Transverse colon (tissue), 4 donors: ENCODE measurements at regions not wholly inside any gene's neighbourhood (a gene's known extent, or its start where the extent isn't known, plus 50 kb on each side); places are given as distances from the start of the nearest gene placed in this dataset.

ENCODE experiments used
- DNase-seq: peaks from one replicate; pipeline ENCODE4 v3.0.0-alpha.2; 2019
- H3K27ac ChIP-seq, 4 donors: fragments of 200-600 bp; sonication (generic); 2 replicates each; pipeline ENCODE4 v1.5.1; 2016 to 2018; ENCODE audit warnings: inconsistent platforms in 4 of 4
- H3K27me3 ChIP-seq: fragments of 200-600 bp; sonication (generic); 2 replicates; pipeline ENCODE4 v1.5.1; 2017; ENCODE audit warnings: inconsistent platforms
- H3K36me3 ChIP-seq, 4 donors: fragments of 200-600 bp; sonication (generic); 2 replicates each; pipeline ENCODE4 v1.5.1; 2017 to 2019; ENCODE audit warnings: inconsistent platforms in 4 of 4
- H3K4me1 ChIP-seq, 4 donors: fragments of 200-600 bp; sonication (generic); 2 replicates each; pipeline ENCODE4 v1.5.1; 2017 to 2020; ENCODE audit warnings: inconsistent platforms in 4 of 4
- H3K4me3 ChIP-seq, 4 donors: fragments of 200-600 bp; sonication (generic); 1 replicate in 1 of 4; 2 replicates in 3 of 4; pipeline versions ENCODE4 v1.5.1 to v1.6.1; 2017 to 2019; ENCODE audit warnings: inconsistent platforms in 4 of 4
- H3K9me3 ChIP-seq, 2 donors: fragments of 200-600 bp; sonication (generic); 2 replicates each; pipeline ENCODE4 v1.5.1; 2017 to 2019; ENCODE audit warnings: inconsistent platforms in 2 of 2
- EP300 ChIP-seq: sonication (generic); formaldehyde crosslinking; IDR thresholded peaks from one replicate; pipeline ENCODE4 v1.6.1; 2017; ENCODE audit warnings: antibody characterized with exemption, low read depth
- POLR2A ChIP-seq: fragments of 450-650 bp; IDR thresholded peaks from one replicate; pipeline ENCODE4 v1.6.1; 2016; ENCODE audit warnings: antibody characterized with exemption, mild to moderate bottlenecking, moderate library complexity
- POLR2AphosphoS5 ChIP-seq, 3 donors: sonication (generic); formaldehyde crosslinking; IDR thresholded peaks; one replicate each; pipeline ENCODE4 v1.6.1; 2016; ENCODE audit warnings: antibody characterized with exemption in 3 of 3
- WGBS, 2 donors: methylation state at CpG; one replicate each; pipeline ENCODE4 v1.1.5; 2018; ENCODE audit warnings: low coverage in 1 of 2; 5-methylcytosine and 5-hydroxymethylcytosine counted together
- in situ Hi-C, 4 donors: fragments of 200-750 bp; cut with MboI; loops; one replicate each; pipeline versions ENCODE4 v1.15.0 to v1.15.1; 2017; ENCODE audit warnings: low sequenced_read_pairs in 3 of 4, low pct_ligation_motif_present in 1 of 4, low pct_unique_long_range_greater_than_20kb in 1 of 4
- intact Hi-C: fragments of 100-400 bp; cut with DNase I; formaldehyde crosslinking; loops from one replicate; pipeline ENCODE4 v1.15.1; 2023; ENCODE audit warnings: low total_unique reads
- TF ChIP-seq, protein P1 (sequence below), 5 experiments: fragments of 200-600 bp in 3 of 5; fragments of 450-650 bp in 2 of 5; sonication (generic) in 3 of 5; IDR thresholded peaks; 1 replicate in 2 of 5; 2 replicates in 3 of 5; pipeline ENCODE4 v1.5.1; 2016 to 2017; ENCODE audit warnings: antibody characterized with exemption in 5 of 5, inconsistent platforms in 3 of 5, mild to moderate bottlenecking in 2 of 5, moderate library complexity in 1 of 5

DNA sequence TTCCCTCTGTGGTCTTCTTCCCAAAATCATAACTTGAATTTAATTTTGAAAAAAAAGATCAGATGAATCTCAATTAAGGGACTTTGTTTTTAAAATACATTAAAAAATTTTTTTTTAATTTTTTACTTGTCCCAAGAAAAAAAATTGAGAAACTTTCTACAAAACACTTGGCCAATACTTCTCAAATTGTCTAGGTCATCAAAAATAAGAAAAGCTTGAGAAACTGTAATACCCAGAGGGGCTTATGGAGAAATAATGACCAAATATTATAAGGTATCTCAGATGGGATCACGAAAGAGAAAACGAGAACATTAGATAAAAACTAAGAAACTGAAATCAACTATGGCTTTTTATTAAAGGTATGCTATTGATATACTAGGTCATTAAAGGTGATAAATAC lies 835.0 kb downstream of the GATA3 start:
- intact Hi-C loops = no loop called here
- no peak for DNase-seq
- Histone ChIP-seq H3K27me3 (no peaks in the 10 kb centered on the region), H3K4me1 (no peaks in the 10 kb centered on the region), H3K9me3 (no peaks in the 10 kb centered on the region), H3K27ac (no peak overlapping the region), H3K36me3 (no peaks in the 10 kb centered on the region), H3K4me3 (no peak overlapping the region)
- WGBS, 2 donors = 74 to 88% methylated on average over 2 of the region's 2 CpGs
- TF ChIP-seq POLR2A (no peak), POLR2AphosphoS5 (IDR thresholded peaks at IDR 0.05) (no peak), EP300 (no peak)
- TF ChIP-seq, protein P1, sequence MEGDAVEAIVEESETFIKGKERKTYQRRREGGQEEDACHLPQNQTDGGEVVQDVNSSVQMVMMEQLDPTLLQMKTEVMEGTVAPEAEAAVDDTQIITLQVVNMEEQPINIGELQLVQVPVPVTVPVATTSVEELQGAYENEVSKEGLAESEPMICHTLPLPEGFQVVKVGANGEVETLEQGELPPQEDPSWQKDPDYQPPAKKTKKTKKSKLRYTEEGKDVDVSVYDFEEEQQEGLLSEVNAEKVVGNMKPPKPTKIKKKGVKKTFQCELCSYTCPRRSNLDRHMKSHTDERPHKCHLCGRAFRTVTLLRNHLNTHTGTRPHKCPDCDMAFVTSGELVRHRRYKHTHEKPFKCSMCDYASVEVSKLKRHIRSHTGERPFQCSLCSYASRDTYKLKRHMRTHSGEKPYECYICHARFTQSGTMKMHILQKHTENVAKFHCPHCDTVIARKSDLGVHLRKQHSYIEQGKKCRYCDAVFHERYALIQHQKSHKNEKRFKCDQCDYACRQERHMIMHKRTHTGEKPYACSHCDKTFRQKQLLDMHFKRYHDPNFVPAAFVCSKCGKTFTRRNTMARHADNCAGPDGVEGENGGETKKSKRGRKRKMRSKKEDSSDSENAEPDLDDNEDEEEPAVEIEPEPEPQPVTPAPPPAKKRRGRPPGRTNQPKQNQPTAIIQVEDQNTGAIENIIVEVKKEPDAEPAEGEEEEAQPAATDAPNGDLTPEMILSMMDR (IDR thresholded peaks at IDR 0.05) = no peak
- in situ Hi-C loops = no loop called here

DNA sequence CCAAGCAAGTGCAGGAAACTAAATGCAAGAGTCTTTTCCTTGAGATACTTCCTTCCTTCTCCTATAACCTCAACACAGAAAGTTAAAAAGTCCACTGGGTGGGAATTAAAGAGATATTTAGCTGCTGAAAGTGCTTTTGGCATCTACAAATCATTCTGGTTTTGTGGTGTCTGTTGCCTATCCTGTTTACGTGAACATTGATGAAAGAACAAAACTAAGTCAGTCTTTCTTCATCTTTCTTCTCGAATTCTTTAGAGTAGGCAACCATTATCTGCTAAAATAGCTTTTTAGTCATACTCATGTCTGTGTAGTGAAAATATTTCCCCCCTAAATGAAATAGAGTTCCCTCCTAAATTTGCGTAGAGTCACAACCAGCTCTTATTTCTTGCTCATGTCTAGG lies 838.6 kb downstream of the GATA3 start:
- in situ Hi-C loops (no loop called here), intact Hi-C loops (no loop called here)
- no peaks in the 10 kb centered on the region for H3K4me1 ChIP-seq
- H3K36me3 ChIP-seq = no peaks in the 10 kb centered on the region
- H3K4me3 ChIP-seq = no peak overlapping the region
- DNase-seq = no peak
- H3K27ac ChIP-seq = no peak overlapping the region
- no peaks in the 10 kb centered on the region for H3K9me3 ChIP-seq
- no peaks in the 10 kb centered on the region for H3K27me3 ChIP-seq
- WGBS, 2 donors = 72 to 74% methylated on average over 3 of the region's 3 CpGs
- TF ChIP-seq POLR2A (no peak), EP300 (no peak), POLR2AphosphoS5 (IDR thresholded peaks at IDR 0.05) (no peak)
- TF ChIP-seq, protein P1 (IDR thresholded peaks at IDR 0.05) = no peak

DNA sequence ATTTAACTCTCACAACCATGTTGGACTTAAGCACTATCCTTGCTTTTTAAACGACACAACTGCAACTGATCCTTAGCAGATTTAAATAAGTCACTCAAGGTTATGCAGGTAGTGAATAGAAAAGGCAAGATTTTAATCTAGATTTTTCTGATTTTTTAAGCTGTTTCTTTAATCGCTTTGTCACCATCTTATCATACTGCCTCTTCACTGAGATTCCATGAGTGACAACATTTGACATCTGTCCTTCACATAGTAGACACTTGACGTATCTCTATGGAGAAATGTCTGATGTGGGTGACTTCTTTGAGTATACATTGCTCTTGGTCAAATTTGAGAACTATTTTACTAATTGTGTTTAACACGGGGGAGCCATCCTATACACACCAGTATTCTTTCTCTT lies 839.7 kb downstream of the GATA3 start:
- DNase-seq = no peak
- no peaks in the 10 kb centered on the region for H3K9me3 ChIP-seq
- intact Hi-C loops (no loop called here), in situ Hi-C loops (no loop called here)
- H3K36me3 ChIP-seq = no peaks in the 10 kb centered on the region
- WGBS, 2 donors = 78 to 84% methylated on average over 4 of the region's 4 CpGs
- H3K4me1 ChIP-seq = no peaks in the 10 kb centered on the region
- no peaks in the 10 kb centered on the region for H3K27me3 ChIP-seq
- H3K4me3 ChIP-seq = no peak overlapping the region
- H3K27ac ChIP-seq = no peak overlapping the region
- no peak for TF ChIP-seq POLR2AphosphoS5 (IDR thresholded peaks at IDR 0.05)
- TF ChIP-seq, protein P1 (IDR thresholded peaks at IDR 0.05) = no peak
- no peak for TF ChIP-seq EP300
- TF ChIP-seq POLR2A = no peak

DNA sequence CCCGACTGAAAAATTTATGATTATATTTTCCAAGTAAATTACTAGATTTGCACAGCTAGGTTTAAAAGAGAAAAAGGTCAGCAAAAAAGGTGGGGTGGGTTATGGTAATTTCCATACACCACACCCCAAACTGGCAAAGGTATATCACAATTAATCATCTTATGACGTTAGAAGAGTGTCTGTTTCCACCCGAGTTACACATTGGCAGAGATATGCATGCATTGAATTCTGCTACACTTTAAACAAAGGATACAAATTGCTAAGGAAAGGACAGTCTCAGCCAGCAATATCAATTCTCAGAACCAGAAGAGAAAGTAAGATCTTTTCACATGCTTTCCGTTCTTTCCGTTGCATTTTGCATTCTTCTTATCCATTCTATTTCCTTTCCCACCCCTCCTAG lies 843.3 kb downstream of the GATA3 start:
- TF ChIP-seq POLR2A (no peak), POLR2AphosphoS5 (IDR thresholded peaks at IDR 0.05) (no peak), EP300 (no peak)
- TF ChIP-seq, protein P1 (IDR thresholded peaks at IDR 0.05) = no peak
- H3K4me3 ChIP-seq = no peak overlapping the region
- DNase-seq = no peak
- no peaks in the 10 kb centered on the region for H3K4me1 ChIP-seq
- no peaks in the 10 kb centered on the region for H3K36me3 ChIP-seq
- no peak overlapping the region for H3K27ac ChIP-seq
- H3K9me3 ChIP-seq = no peaks in the 10 kb centered on the region
- intact Hi-C loops = no loop called here
- in situ Hi-C loops = no loop called here
- 71 to 78% methylated on average over 5 of the region's 5 CpGs for WGBS, 2 donors
- no peaks in the 10 kb centered on the region for H3K27me3 ChIP-seq
